ENCODE measurements at regions not wholly inside any gene's neighbourhood (a gene's known extent, or its start where the extent isn't known, plus 50 kb on each side); places are given as distances from the start of the nearest gene placed in this dataset.
"Not testable (repeated sequence)": the region's sequence is repeated elsewhere in the genome, so short reads cannot be mapped to it uniquely, and the experiment has no call there.

DNA sequence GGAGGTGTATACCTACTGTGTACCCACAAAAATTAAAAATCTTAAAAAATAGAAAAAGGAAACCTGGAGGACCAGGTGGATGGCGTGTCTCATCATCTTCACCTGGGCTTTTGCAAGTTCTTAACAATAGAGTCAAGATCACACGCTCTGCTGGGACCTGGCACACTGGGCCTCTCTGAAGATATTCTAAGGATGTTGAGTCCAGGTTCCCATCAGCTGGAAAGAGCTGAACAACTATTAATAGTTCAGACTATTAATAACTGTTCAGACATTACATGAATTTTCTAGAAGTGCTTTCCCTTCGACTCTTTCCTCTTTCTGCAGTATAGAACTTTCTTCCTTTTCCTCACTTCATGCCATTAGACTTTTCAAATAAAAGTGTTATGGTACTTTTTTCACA, 320.2 kb upstream of the IL12A start:
- DNase-seq: no peak

DNA sequence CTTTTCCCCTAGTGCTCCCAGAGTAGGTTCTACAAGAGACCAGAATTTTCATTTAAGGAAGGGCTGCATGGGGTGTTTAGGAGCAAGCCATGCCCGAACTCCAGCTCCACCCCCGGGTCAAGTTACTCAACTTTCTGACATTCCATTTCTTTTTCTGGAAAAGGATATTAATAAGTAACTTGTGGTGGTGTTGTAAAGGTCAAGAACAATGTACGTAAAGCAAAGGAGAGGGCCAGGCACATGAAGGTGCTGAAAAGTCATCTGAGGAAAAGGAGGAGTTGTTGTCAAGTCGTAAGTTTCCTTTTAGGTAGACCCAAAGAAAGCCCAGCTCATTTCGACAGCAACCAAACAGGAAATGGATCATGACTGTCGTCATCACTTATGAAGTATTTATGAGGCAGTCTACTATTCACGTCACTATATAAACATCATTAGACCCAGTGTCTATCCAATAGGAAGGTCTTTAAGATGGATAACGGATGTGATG, 319.6 kb upstream of the IL12A start:
- DNase-seq: no peak

DNA sequence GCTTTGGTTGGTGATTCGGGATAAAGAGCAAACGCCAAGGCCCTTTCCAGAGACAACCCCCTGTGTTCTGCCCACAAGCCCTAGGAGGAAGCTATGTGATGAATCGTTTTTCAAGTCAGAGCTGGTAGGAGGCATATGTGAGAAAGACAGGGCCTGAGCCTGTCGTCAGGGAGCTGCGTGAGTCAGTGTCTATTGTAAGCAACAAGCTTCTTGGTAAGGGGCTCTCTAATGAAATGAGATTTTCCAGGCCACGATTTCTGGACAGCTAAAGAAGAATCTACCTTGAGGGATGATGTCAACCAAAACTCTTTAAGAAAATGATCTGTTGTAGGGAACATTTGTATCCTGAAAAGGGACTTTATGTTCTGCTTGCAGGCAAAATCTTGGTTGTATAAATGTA, 318.9 kb upstream of the IL12A start:
- DNase-seq: no peak

DNA sequence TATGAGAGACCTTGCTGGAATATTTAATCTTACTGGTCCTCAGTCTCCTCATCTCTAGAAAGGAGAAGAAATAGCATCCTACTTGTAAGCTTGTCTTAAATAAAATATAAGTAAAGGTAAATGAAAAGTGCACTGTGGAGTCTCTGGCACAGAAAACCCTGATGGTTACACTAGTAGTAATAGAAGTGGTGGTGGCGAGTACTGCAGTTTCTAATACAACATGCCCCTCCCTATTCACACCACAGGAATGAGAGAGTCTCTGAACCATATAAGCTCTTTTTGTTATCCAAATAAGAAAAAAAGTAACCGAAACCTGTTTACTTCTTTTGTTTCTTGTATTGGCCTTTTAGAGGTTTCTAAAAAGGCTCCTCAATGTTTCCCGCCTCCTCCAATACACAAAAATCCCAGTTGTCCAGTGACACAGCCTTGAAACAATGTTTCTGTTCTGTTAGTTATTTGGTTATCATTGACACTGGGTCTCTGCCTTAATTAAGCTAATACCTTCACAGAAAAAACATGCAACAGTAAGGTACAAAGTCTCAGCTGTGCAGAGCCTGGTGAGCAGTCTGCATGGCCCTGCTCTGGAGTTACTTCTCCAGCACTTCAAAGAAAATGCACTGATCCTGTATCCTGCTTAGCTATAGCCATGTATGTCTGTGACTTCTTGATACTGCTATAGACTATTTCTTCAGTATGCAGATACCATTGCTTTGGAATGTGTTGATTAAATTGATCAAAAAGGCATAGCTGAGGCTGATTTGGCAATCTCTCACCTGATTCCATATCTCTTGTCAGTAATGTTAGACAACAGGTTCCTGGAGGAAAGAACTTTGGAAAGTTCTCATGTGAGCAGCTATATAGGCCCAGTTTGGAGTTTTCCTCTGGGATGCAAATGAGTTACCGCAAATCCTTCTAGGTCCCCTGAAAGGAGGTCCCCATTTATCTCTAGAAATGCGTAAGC, 315.6 kb upstream of the IL12A start:
- no peak for DNase-seq

DNA sequence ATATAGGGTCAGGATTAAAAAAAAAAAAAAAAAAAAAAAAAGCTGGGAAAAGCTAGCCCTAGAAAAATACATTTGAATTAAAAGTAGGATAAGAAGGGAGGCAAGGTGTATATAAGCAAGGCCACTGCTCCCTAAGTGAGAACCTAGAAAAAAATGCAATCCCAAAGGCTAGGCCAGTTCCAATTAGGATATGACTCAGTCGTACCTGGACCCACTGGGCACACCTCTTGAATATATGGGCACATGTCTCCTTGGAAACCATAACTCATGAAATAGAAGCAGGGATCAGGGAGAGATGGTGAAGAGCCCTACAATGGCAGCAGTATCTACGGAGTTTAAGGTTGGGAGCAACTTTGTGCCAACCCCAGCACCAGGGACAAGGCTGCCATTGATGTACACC, 314.1 kb upstream of the IL12A start:
- no peak for DNase-seq

DNA sequence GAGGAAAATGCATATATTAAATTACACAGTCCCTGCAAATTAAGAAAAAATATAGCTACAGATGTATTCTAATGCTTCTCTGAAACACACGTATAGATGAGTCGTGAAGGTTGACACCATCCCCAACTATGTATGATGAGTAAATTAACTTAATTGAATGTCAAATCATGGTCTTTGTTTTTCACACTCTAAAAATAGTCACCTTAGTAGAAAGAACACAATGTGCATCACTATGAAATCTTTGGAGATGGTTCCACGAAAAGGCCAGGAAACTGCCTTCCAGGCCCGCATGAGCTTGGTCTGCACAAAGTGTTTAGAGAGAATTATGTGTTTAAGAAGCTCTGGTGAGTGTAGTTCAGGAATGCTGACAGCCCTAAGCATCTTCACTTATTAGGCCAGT, 313.4 kb upstream of the IL12A start:
- DNase-seq: no peak

DNA sequence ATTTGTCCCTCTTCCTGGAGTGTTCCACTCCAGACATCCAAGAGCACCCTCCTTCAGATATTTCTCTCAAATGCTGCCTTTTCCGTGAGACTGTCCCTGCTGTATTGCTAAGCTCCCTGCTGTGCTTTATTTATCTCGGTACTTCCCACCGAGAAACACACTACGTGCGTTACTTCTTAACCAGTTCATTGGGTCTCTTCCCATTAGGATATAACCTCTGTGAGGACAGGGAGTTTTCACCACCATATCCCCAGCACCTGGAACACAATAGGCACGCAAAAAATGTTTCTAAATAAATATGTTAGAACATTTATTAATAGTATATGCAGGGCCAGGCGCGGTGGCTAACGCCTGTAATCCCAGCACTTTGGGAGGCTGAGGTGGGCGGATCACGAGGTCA, 308.7 kb upstream of the IL12A start:
- DNase-seq: no peak

DNA sequence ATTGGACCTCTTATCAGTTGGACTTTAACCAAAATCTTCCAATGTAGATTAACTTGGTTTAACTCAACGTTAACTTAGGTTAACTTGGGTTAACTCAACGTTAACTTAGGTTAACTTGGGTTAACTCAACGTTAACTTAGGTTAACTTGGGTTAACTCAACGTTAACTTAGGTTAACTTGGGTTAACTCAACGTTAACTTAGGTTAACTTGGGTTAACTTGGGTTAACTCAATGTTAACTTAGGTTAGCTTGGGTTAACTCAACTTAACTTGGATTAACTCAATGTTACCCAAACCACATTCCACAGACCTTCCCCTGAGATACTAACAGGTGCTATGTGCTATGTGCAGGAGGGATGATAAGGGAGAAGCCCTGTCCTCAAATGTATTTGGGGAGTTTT, 306.9 kb upstream of the IL12A start:
- DNase-seq: not testable (repeated sequence)

DNA sequence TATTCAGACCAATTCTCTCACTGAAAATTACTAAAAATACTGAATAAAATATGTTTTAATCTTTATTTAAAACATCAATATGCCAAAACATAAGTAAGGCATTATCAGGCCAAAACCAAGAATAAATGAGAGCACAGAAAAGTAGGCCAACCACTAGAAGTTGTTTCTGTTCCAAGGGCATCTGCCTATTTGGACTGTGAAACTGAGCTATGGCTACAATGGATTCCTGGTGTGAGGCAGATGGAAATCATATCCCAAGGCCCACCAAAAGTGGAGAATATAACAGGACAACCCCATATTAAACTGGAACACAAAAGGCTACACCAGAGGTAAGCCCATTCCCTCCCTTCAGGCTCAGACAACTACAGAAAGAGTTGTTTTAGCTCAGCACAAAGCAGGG, 302.8 kb upstream of the IL12A start:
- no peak for DNase-seq

DNA sequence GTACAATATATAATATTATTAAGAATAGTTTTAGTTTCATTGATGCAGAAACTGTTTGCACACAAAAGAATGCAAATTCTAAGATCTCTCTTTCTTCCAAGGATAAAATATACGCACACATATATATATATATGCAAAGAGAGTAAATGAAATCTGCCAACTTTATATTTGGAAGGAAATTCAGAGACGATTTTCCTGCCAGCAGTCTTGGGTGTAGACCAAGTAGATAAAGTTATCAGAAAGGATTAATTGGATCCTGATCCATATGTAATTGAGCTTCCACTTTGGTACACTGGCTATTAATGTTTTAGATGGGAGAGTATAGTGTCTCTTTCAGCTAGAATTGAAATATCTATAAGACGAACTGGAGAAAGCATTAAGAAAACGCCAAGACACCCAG, 295.4 kb upstream of the IL12A start:
- DNase-seq: no peak

DNA sequence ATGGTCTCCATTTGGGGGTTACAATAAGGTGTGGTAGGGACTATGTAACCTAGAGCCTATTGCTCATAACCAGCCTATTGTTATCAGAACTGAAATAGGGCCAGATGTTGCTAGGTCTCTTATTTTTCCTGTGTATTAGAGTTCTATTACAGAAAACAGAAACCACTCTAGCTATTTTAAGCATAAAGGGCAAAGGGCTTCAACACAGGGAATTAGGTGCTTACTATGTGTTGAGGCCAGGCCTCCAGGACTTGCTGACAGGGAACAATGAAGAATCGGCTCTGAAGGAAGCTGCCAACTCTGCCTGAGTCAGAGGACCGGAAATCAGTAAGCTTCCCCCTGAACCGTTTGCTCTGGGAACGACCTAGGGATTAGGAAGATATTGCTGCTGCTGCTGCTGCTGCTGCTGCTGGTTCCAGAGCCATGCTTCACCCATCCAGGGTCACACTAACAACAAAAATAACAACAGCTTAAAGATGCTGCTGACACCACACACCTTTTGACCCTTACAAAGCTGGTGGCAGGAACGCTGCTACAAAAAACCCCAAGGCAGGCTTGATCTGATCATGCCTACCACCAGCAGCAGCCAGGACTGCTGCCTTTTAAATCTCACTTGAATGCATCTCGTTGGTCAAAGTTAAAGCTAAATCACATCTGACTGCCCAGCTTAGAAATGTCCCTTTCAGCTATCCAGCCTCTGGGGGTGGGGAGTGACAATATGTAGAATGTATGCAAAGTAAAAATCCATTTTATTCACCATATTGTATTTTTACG, 276.9 kb upstream of the IL12A start:
- DNase-seq: no peak

DNA sequence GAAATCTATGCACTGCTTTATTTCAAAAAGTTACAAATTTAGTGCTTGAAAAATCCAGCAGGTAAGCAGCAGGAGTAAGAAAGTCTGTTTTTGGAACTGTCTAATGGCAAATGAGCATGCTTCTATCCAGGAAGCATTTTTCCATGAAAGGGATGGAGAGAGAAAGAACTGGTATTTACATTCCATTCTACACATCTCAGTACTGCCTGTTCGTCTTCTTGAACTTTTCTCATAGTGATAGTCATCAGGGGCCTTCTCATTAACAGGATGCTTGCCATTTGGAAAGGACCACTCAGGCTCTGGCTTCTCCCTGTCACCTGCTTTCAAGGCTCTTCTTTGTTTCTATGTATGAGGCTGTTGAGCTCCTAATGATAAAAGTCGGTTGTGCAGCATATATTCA, 267.3 kb upstream of the IL12A start:
- DNase-seq: no peak

DNA sequence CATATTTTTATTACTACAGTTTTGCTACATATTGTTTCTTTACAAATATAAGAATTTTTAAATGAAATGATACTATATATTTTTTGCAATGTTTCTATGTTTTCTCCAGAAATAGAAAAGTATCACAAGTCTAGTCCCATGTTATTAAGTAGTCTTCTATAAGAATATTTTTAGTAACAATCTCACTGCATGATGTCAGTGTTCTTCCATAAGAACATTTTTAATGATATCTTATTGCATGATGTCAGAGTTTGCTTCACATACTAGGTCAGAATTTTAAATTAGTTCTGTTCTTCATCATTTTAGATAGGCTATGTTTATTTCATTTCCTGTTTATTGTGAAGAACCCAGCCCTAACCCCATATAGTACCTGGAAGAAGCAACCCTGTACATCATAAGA, 265.3 kb upstream of the IL12A start:
- no peak for DNase-seq

DNA sequence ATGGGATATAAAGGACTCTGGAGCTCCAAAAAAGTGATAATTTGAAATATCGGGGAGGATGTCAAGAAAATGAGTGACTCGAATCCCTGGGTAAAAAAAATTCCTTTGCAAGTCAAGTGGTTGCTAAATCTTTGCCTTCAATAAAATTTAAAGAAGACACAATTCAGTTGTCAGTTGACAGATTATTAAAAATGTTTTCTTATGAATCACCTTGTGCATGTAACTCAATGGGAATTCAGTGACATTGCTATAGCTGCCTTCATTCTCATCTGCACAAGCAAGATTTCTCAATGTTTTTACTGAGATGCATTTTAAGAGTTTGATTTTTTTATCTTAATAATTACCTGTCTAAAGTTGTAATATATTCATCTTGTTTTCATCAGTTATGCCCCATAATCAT, 264.0 kb upstream of the IL12A start:
- DNase-seq: no peak

DNA sequence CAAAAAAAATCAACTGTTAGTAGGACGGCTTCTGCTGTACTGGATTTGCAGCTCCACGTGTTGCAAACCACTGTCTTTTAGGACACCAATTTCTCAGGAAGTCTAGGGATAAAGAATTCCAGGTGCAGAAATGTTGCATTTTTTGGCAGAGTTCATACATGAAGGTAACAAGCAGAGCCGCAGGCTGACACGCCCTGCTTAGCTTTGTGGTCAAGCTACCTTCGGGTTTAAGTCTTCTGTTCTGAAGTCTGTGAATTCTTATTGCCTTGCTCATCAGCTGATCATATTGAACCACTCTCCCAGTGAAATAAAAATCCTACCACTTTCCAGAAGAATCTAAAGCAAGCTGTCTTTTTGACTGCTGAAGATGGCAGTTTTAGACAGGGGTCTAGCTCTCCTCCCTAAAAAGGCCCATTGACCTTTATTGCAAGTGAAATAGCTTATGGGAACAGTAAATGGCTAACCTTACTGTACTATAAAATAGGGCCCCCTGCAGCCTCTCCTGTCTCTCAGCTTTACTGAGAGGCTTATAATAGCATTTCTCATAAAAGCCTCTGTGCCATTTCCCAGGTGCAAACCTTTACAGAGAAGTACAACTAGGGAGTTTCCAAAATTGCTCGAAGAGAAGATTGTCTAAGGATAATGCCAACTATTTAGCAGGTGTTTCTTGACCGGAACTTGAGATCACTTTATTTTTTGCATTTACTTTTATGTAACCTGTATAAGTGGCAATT, 262.2 kb upstream of the IL12A start:
- no peak for DNase-seq

DNA sequence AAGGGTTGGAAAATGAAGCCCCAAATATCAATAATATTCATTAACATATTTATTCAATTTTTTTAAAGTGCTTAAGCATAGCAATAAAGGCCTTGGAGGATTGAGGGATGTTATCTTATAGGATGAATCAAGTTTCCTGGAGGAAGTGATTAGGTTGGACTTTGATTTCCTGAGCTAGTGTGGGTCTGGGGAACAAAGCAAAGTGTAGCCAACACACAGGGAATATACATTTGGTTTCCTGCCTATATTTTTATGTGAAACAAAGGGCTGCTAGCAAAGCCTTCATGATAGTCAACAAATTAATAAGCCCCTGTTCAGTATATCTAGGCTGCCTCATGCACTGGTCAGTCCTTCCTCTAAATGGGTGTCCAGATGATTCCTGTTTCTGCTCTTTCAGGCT, 261.1 kb upstream of the IL12A start:
- no peak for DNase-seq

DNA sequence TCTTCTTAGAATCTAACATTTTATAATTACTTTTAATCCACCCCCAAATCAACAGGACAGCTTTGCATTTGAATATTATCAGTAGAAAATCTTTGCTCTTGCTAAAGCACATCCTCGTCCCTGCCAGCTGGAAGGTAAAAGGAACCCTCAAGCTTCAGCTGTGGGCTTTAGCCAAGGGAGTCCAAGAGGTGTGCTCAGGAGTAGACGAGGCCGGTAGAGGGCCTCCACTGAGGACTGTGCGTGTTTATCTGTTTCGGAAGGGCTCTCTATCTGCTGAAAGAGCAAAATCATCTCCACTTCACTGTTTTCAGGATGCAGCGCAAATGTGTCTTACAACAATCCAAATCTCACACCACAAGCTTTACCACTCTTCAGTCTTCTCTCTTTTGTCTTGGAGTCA, 257.4 kb upstream of the IL12A start:
- DNase-seq: no peak

DNA sequence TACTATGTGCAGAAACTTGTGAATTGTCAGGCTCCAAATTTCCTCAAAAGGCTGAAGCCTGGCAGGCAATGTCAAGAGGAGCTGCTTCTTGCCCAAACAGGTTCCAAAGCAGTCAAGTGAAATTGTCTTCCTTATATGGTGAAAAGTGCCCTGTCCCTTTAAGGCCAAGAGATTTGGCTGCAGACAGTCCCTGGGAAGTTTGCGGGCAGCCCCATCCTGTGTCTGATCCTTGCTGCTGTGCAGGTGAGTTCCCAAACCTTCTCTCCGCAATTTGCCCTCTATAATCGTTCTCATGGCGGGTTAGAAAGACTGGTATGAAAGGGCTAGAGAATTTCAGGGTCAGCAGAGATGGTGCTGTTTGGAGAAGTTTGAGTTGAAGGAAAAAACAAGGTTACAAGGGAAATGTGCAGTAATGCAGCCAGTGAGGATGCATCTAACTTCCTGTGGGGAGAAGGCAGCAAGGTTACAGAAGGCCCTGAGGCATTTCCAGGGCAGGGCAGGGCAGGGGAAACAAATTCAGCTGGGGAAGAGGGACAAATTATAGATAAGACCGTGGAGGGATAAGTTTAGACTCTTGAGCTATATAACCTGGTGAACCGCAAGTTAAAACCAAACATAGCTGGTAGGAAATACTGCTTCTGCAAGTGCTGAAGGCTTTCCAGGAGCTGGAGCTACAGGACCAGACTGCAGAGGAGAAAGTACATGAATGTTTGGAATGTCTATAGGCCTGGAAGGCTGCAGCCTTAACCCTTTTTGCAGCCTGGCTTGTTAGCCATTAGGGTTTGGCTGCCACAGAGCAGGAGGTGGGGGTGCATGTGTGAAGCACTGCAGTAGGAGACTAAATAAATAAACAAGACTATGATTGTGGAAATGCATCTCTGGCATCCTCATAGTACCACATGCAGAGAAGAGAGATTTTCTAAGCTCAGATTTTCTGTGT, 256.2 kb upstream of the IL12A start:
- DNase-seq: no peak

DNA sequence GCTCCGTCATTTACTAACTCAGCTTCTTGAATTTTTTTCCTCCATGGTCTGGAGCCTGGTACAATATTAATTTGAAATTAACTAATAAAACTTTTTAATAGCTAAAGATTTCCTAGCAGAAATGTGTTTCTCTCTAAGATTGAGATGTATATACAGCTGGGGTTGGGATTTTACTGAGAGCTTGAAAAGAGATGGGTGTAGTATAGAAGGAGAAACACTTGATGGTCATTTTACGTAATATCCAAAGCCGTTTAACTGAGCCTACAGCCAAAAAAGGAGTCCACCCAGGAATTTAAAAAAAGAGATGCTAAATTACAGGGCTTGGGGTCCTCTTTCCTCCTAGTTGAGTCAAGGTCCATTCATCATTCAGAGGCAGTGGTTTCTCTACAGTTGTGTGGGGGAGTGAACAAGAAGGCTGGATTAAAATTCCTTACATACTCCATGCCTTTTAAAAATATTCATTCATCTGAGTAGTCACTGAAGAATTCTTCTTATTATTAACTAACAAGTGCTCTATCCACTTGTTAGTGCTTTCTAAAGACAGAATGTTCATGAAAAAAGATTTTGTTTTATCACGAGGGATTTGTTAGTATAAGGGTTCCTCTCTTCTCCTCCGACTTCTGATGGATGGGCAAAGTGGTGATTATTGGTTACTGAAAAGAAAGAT, 255.3 kb upstream of the IL12A start:
- DNase-seq: no peak

DNA sequence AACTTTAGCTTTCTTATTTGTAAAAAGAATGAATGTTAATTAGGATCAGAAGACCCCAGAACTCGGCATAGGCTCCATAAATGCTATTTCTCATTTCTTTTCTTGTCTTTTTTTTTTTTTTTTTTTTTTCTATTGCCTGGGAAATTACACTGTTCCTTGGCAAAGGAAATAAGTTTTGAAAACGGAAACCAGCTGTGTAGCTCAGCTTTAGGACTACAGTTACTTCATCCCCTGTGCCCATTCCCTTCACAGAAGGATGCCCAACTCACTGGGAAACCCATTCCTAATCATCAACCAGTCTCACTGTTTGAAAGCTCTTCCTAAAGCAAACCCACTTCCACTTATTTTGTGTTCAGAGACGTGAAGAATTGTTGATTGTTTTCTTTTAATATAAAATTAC, 254.0 kb upstream of the IL12A start:
- no peak for DNase-seq

DNA sequence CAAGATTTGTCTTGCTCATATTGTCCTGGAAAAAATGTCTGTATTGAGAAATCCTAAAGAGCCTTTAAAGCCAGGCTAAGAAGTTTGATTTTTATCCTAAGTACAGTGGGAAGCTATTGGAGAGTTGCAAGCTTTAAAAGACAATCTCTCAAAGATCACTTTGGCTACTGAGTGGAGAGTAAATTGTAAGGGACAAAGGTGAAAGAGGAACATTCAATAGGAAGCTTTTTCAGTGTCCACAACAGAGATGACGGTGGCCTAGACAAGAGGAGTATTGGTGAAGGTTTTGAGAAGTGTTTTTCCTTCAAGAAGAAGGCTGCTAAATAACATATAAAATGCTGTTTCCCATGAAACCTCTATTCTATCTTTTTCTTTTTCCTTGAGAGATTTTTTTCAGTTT, 249.5 kb upstream of the IL12A start:
- no peak for DNase-seq
